ENCODE measurements at regions not wholly inside any gene's neighbourhood (a gene's known extent, or its start where the extent isn't known, plus 50 kb on each side); places are given as distances from the start of the nearest gene placed in this dataset.

DNA sequence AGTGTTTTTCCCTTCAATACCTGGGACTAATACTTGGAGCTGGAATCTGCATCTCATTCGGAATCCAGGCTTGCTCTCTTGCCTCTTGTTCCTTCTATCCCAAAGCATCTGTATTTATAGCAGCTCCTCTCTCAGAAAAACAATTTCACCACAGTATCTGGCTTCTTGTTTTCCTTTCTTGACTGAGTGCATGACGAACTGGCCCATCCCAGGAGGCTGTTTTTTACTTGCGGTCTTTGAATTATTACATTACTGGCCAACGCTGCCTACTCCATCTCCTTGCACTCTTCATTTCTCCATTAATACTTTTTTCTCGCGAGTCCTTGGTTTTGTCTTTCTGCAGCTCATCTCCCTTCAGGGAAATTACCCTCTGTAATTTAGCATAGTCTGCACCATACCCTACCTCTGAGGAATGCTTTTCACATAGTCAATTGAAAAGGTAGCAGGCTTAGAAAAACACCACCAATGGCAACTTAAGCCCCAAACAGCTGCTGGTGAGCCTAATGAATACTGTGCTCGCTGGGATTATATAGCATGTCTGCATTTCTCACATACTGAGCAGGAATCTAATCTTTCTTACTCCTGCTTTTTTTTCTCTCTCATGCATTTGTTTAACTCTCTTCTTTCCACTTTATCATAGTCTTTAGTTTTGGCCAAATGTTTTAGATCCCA is 277.4 kb upstream of the SESN3 start:
- DNase-seq, result no peak

- DNase-seq, result no peak
Measured at GRCh38 chr11:95507794-95508193, 276.8 kb upstream of the SESN3 start.

- DNase-seq, result no peak
Measured at GRCh38 chr11:95506777-95507176, 275.8 kb upstream of the SESN3 start.

GRCh38 chr11:95505927-95506426 is 275.0 kb upstream of the SESN3 start:
- no peak for DNase-seq

DNA sequence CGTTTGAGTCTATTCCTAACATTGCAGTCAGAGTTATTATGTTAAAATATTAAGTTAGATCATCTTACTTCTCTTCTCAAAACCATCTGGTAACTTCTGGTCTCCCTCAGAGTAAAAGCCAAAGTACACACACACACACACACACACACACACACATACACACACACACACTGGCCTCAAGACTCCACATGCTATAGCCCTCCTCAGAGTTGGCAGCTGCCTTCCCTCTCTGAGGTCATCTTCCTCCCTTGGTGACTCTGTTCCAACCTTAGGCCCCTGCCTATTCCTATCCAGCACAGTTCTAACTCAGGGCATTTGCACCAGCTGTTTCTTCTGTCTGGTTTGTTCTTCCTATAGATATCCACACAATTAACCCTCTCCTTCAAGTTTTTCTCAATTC is 272.0 kb upstream of the SESN3 start:
- DNase-seq, result no peak

GRCh38 chr11:95502522-95502921 is 271.5 kb upstream of the SESN3 start:
- no peak for DNase-seq

GRCh38 chr11:95501761-95502266 is 270.8 kb upstream of the SESN3 start:
- no peak for DNase-seq

- no peak for DNase-seq
Measured at GRCh38 chr11:95500466-95500865, 269.5 kb upstream of the SESN3 start.

- DNase-seq, result no peak
Measured at GRCh38 chr11:95499516-95500135, 268.6 kb upstream of the SESN3 start.

DNA sequence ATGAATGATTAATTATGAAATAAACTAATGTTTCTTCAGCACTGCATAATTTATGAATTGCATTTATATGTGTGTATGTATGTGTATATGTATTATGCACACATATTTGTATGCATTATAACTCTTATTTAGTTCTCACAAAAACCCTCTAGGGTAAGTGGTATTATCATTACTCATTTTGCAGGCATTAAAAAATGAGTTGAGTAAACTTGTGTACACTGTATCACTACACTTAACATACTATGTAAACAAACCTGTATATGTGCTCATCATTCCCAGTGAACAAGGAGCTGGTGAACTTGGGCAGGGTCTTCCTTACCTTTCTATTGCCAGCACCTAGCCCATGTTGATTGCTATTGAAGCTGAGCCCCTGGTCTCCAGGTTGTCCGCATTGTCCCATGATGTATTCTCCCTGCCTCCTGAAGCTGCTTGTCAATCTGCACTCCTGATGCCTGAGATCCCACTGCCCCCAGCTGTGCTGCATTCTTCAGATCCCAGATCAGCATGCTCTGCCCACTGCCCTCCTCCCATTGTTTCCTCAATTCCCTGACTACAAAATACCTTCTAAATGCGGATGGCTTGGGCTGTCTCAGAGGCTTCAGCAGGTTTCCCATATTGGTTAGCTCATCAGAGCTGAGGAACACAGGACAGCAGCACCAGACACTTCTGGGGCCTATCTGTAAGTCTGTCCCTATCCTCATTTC is 267.9 kb upstream of the SESN3 start:
- DNase-seq, result no peak

DNA sequence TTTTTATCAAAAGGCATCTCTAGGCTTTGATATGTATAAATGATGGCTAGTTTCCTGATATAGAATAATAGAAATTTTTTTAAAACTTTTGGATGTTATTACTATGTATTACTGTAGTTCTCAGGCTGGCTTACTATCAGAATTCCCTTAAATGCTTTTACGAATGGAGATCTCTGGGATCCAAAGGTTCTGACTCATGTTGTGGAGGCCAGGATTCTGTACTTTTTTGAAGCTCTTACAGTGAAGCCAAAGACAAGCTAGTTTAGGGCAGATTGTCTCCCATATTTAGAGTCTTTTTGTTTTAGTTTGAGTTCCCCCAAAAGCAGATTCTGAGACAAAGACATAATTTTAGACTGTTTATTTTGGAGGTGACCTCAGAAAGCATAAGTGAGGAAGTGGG is 265.9 kb upstream of the SESN3 start:
- DNase-seq, result no peak

DNA sequence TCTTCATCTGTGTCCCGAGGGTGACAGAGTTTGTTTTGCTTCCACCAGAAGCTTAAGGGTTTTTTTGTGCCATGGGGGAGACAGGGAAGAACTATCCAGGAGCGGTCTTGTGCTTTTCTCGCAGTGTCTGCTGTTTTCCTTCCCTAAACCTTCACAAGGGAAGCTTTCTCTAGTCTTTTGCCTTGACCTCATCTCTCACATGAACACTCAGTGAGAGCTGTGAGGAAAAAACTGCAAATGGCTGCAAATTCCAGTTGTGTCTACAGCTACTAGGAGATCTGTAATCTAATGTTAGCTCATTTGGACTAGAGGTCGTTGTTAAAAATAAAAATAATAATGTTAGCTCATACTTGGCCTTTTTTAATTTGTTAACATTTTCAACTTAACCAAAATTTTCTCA is 264.7 kb upstream of the SESN3 start:
- DNase-seq, result no peak

DNA sequence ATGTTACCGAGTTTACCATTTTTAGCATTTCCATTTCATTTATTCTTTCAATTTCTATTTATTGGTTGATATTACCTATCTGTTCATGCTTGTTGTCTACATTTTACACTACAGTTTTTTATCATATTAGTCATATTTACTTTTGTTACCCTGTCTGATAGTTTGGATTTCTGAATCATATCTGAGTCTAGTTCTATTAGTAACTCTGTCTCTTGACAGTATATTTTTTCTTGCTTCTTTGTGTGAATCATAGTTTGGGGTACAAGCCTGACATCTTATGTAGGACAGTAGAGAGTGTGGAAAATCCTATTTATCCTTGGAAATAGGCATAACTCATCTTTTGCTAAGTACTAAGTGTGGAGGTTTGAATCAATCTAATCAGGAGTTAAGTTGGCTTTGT is 263.9 kb upstream of the SESN3 start:
- no peak for DNase-seq

DNA sequence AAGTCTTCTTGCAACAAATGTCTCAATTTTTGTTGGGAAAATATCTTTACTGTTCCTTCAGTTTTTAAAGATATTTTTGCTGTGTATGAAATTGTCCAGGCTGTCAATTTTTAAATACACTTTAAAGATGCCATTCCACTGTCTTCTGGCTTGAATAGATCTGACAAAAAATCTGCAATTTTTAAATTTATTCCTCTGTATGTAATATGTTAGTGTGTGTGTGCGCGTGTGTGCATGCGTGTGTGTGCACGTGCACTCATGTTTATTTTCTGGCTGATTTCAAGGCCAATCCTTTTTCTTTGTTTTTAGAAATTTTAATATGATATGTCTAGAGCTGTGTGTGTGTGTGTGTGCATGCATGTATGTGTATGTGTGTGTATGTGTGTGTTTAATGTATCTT is 263.2 kb upstream of the SESN3 start:
- no peak for DNase-seq

DNA sequence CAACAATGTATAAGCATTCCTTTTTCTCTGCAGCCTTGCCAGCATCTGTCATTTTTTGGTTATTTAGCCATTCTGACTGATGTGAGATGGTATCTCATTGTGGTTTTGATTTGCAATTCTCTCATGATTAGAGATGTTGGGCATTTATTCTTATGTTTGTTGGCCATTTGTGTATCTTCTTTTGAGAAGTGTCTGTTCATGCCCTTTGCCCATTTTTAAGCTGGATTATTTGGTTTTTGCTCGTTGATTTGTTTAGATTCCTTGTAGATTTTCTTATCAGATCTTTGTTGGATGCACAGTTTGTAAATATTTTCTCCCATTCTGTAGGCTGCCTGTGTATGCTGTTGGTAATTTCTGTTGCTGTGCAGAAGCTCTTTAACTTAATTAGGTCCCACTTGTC is 259.6 kb upstream of the SESN3 start:
- DNase-seq, result no peak

DNA sequence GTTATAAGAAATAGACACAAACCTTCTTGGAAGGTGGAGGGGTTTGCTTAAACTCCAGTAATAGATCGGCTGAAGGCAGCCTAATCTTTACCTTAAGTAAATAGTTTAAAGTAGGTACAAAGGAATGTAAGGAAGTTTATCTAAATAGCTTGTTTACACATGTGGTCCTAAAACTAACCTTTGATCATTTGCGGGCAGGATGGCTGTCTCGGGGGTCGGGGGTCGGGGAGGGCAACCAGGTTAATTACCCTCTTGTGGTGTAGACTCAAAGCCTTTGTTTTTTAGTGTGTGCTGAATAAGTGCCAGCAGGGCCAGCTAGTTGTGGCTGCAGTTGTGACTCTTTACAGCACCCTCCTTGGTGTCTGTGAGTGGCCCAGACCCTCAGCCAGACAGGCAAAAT is 256.9 kb upstream of the SESN3 start:
- DNase-seq, result no peak

DNA sequence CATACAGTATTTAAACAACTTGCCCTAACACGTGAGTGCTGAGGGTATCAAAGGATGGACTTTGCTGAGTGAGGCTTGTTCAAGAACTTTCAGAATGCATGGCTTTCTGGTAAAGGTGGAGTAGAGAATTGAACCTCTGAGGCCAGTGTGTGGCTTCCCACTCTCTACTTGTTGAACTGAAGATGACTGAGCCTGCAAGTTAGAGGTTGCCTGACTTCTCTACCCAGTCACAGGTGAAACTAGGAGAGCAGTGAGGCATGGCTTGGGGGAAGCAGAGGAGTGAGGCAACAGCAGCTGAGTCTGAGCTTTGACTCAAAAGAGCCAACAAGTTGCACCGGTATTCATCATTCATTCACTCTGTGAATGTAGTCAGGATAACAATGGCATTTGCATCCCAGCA is 256.4 kb upstream of the SESN3 start:
- DNase-seq, result no peak

- DNase-seq, result no peak
Measured at GRCh38 chr11:95486979-95487378, 256.0 kb upstream of the SESN3 start.

GRCh38 chr11:95486466-95486865 is 255.5 kb upstream of the SESN3 start:
- no peak for DNase-seq

DNA sequence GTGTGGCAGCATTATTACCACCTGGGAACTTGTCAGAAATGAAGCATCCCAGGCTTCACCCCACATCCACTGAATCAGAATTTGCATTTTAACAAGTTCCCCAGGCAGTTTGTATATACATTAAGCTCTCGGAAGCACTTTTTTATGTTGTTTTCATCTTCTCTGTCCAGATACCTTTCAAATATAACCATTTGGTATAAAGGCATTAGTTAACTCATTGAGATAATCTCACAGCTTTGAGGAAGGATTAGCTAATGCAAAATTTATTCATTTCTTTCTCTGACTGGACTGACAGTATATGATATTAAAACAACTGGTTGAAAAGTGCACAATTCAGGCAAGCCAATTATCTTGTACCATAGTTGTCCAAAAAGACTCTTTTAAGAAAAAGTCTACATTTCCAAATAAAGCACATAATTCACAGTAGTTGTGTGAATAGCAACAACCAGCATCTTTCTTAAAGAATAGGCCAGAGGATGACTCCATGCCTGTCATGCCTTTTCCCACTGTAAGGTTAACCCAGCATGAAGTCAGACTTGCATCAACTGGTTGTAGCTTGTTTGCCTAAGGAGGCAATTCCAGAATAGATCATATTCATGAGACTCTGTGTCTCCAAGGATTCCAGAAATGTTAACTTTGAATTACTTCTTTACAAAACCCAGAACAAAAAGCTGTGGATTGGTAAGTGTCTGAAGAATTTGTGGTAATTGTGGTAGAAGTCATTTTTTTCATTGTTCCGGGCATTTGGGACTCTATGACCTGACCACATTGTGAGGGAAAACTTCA is 254.3 kb upstream of the SESN3 start:
- no peak for DNase-seq

GRCh38 chr11:95483339-95483738 is 252.3 kb upstream of the SESN3 start:
- DNase-seq, result no peak

DNA sequence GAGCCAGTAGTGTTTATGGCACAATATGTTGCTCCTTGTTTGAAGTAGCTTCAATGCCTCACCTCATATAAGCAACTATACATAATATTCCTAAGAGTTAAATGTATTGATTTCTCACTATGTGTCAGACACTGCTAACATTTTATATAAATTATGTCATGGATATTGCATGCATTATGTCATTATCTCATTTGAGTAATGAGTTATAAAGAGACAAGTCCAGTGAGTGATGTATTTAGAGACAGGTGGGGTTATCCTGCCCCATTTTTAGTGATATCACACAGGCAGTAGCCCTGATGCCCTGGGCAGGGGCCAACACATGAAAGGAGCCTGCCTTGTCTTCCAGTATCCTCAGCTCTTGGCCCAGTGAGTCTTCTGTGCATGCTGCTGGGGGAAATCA is 247.0 kb upstream of the SESN3 start:
- no peak for DNase-seq

- no peak for DNase-seq
Measured at GRCh38 chr11:95469258-95469657, 238.3 kb upstream of the SESN3 start.

All from activated T-cell treated with anti-CD3 and anti-CD28 coated beads, Interleukin-2, amount 50 U/mL, for 1 hour (primary cell).